ENCODE measurements at regions not wholly inside any gene's neighbourhood (a gene's known extent, or its start where the extent isn't known, plus 50 kb on each side); places are given as distances from the start of the nearest gene placed in this dataset.

DNA sequence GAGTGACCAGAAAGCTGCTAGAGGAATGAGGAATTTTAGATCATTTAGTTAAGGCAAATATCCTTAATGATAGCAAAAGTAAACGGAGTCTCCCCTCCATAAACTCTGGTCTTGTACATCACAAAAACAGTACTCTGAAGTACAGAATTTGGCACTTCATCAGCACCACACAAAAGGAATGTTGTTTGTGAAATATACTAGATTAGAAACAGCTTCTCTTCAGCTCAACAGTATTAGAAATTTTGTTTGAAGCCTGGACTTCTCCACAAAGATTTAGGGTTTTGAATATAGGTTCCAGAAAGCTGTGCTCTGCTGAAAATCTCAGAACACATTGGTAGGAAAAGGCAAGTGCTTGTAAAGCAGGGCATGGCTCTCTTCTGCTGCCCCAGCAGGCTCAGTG, 135.1 kb upstream of the PTGFR start:
- H3K27me3 ChIP-seq (ENCODE audit: control insufficient read depth in 1 of 2, insufficient read depth in 2 of 2, low read length in 2 of 2): no peaks in the 10 kb centered on the region
- no peak overlapping the region for H3K4me3 ChIP-seq (ENCODE audit: low read length in 2 of 2)
- no peaks in the 10 kb centered on the region for H3K36me3 ChIP-seq (ENCODE audit: control insufficient read depth in 2 of 2, insufficient read depth in 2 of 2, low read length in 2 of 2)
- no peak overlapping the region for H3K27ac ChIP-seq (ENCODE audit: low read length)
- H3K9me3 ChIP-seq (ENCODE audit: control insufficient read depth in 2 of 2, low read length in 2 of 2): no peaks in the 10 kb centered on the region
- H3K9ac ChIP-seq (ENCODE audit: low read length in 2 of 2): no peak overlapping the region
- H3K4me1 ChIP-seq (ENCODE audit: control insufficient read depth, insufficient read depth, low read length): no peaks in the 10 kb centered on the region

DNA sequence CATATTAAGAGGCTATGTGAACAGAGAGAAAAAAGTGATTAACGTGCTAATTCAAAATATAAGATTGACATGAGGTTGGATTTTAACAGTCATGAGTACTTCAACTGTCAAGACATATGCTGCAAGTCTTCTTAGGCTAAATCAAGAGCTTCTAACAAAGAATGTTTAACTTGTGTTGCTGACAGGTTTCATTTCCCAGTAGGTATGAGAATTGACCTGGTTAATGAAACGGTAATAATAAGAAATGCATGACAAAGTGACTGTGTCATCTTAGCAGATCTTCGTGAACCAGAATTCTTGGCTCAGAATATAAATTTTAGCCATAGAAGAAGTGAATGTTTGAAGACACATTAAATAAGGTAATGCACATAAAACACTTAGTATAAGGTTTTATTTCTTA, 132.6 kb upstream of the PTGFR start:
- H3K9me3 ChIP-seq (ENCODE audit: control insufficient read depth in 2 of 2, low read length in 2 of 2): no peaks in the 10 kb centered on the region
- no peak overlapping the region for H3K27ac ChIP-seq (ENCODE audit: low read length)
- no peaks in the 10 kb centered on the region for H3K4me1 ChIP-seq (ENCODE audit: control insufficient read depth, insufficient read depth, low read length)
- no peaks in the 10 kb centered on the region for H3K27me3 ChIP-seq (ENCODE audit: control insufficient read depth in 1 of 2, insufficient read depth in 2 of 2, low read length in 2 of 2)
- H3K36me3 ChIP-seq (ENCODE audit: control insufficient read depth in 2 of 2, insufficient read depth in 2 of 2, low read length in 2 of 2): no peaks in the 10 kb centered on the region
- no peak overlapping the region for H3K4me3 ChIP-seq (ENCODE audit: low read length in 2 of 2)
- H3K9ac ChIP-seq (ENCODE audit: low read length in 2 of 2): no peak overlapping the region

DNA sequence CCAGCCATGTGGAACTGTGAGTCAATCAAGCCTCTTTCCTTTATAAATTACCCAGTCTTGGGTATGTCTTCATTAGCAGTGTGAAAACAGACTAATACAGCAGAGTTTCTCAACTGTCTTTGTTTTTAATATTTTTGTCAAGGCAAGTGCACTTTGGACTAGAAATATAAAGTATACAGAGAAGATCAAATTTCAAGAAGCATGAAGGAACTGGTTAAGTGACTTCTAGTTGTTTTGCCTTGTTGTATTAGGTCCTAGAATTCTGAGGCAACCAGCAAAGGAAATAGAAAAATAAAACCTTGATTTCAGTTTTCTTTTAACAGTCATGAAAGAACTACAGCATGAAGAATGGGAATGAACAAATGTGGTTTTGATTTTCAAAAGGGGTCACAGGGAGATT, 131.1 kb upstream of the PTGFR start:
- Histone ChIP-seq H3K27ac (ENCODE audit: low read length) (no peak overlapping the region), H3K4me1 (ENCODE audit: control insufficient read depth, insufficient read depth, low read length) (no peaks in the 10 kb centered on the region), H3K4me3 (ENCODE audit: low read length in 2 of 2) (no peak overlapping the region), H3K9me3 (ENCODE audit: control insufficient read depth in 2 of 2, low read length in 2 of 2) (no peaks in the 10 kb centered on the region), H3K36me3 (ENCODE audit: control insufficient read depth in 2 of 2, insufficient read depth in 2 of 2, low read length in 2 of 2) (no peaks in the 10 kb centered on the region), H3K27me3 (ENCODE audit: control insufficient read depth in 1 of 2, insufficient read depth in 2 of 2, low read length in 2 of 2) (no peaks in the 10 kb centered on the region), H3K9ac (ENCODE audit: low read length in 2 of 2) (no peak overlapping the region)

DNA sequence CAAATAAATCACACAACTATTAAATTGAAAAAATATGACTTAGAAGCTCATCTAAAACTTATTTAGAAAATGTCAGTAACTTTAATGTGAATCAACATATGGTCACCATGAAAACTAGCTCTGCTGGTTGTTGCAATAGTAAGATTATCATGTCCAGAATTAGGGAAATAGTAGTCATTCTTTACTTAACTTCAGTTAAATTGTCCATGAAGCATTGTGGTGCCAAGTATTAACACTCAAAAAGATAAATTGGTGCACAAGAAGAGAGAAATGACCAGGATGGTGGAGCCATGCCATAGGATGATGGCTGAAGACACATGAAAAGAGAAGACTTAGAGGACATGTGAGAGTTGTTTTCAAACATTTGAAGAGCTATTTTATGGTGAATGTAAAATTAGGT, 130.2 kb upstream of the PTGFR start:
- no peak overlapping the region for H3K9ac ChIP-seq (ENCODE audit: low read length in 2 of 2)
- no peaks in the 10 kb centered on the region for H3K36me3 ChIP-seq (ENCODE audit: control insufficient read depth in 2 of 2, insufficient read depth in 2 of 2, low read length in 2 of 2)
- H3K4me3 ChIP-seq (ENCODE audit: low read length in 2 of 2): no peak overlapping the region
- no peak overlapping the region for H3K27ac ChIP-seq (ENCODE audit: low read length)
- H3K9me3 ChIP-seq (ENCODE audit: control insufficient read depth in 2 of 2, low read length in 2 of 2): no peaks in the 10 kb centered on the region
- H3K4me1 ChIP-seq (ENCODE audit: control insufficient read depth, insufficient read depth, low read length): no peaks in the 10 kb centered on the region
- no peaks in the 10 kb centered on the region for H3K27me3 ChIP-seq (ENCODE audit: control insufficient read depth in 1 of 2, insufficient read depth in 2 of 2, low read length in 2 of 2)

DNA sequence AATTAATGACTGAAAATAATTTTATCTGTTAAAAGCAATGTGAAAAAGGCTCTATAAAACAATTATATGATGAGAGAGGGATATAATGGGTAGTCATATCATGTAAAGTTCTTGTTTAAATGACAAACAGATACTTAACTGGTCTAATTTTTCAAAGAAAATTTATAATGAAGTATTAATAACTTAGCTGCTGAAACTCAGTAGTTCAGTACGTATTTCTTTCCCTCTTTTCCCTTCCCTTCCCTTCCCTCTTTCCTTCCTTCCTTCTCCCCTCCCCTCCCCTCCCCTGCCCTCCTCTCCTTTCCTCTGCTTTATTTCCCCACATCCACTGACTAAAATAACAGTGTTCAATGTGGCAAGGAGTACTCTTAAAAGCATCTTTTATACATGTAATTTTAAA, 123.1 kb upstream of the PTGFR start:
- no peaks in the 10 kb centered on the region for H3K36me3 ChIP-seq (ENCODE audit: control insufficient read depth in 2 of 2, insufficient read depth in 2 of 2, low read length in 2 of 2)
- H3K27ac ChIP-seq (ENCODE audit: low read length): no peak overlapping the region
- no peaks in the 10 kb centered on the region for H3K4me1 ChIP-seq (ENCODE audit: control insufficient read depth, insufficient read depth, low read length)

DNA sequence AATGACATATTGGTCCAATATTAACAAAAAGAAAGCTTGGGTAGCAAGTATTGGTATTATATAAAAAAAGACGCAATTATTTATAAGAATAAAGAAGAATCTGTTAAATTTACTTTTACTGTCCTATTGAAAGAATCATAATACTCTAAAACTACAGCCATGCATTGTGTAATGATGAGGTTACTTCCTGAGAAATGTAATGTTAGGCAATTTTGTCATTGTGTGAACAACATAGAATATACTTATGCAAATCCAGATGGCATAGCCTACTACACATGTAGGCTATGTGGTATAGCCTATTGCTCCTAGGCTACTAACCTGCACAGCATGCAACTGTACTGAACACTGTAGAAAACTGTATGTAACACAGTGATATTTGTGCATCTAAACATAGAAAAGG, 121.2 kb upstream of the PTGFR start:
- H3K4me3 ChIP-seq (ENCODE audit: low read length in 2 of 2): no peak overlapping the region
- H3K9me3 ChIP-seq (ENCODE audit: control insufficient read depth in 2 of 2, low read length in 2 of 2): no peaks in the 10 kb centered on the region
- H3K9ac ChIP-seq (ENCODE audit: low read length in 2 of 2): no peak overlapping the region
- H3K4me1 ChIP-seq (ENCODE audit: control insufficient read depth, insufficient read depth, low read length): no peaks in the 10 kb centered on the region
- no peak overlapping the region for H3K27ac ChIP-seq (ENCODE audit: low read length)
- no peaks in the 10 kb centered on the region for H3K36me3 ChIP-seq (ENCODE audit: control insufficient read depth in 2 of 2, insufficient read depth in 2 of 2, low read length in 2 of 2)
- no peaks in the 10 kb centered on the region for H3K27me3 ChIP-seq (ENCODE audit: control insufficient read depth in 1 of 2, insufficient read depth in 2 of 2, low read length in 2 of 2)

More for the DNA sequence above, 123.1 kb upstream of the PTGFR start:
- no peaks in the 10 kb centered on the region for H3K27me3 ChIP-seq (ENCODE audit: control insufficient read depth in 1 of 2, insufficient read depth in 2 of 2, low read length in 2 of 2)
- no peak overlapping the region for H3K4me3 ChIP-seq (ENCODE audit: low read length in 2 of 2)
- no peaks in the 10 kb centered on the region for H3K9me3 ChIP-seq (ENCODE audit: control insufficient read depth in 2 of 2, low read length in 2 of 2)
- H3K9ac ChIP-seq (ENCODE audit: low read length in 2 of 2): no peak overlapping the region

DNA sequence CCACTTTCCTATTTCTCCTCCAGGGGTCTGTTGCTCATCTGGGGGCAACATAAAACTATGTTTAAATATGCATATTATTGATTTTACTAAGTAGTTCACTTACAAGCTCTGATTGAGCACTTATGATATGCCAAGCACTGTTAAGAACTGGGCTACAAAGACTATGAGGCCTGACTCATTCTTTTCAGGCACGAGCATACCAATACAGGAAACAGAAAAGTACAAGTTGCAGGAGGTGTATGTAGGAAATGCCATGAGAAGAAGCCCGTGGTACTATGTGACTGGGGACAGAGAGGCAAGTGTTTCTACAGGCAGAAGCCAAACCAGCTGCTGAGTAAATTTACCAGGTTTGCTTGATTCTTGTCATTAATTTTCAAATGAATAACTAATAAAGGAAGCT, 120.4 kb upstream of the PTGFR start:
- Histone ChIP-seq H3K9ac (ENCODE audit: low read length in 2 of 2) (no peak overlapping the region), H3K9me3 (ENCODE audit: control insufficient read depth in 2 of 2, low read length in 2 of 2) (no peaks in the 10 kb centered on the region), H3K27me3 (ENCODE audit: control insufficient read depth in 1 of 2, insufficient read depth in 2 of 2, low read length in 2 of 2) (no peaks in the 10 kb centered on the region), H3K4me1 (ENCODE audit: control insufficient read depth, insufficient read depth, low read length) (no peaks in the 10 kb centered on the region), H3K27ac (ENCODE audit: low read length) (no peak overlapping the region), H3K36me3 (ENCODE audit: control insufficient read depth in 2 of 2, insufficient read depth in 2 of 2, low read length in 2 of 2) (no peaks in the 10 kb centered on the region), H3K4me3 (ENCODE audit: low read length in 2 of 2) (no peak overlapping the region)

DNA sequence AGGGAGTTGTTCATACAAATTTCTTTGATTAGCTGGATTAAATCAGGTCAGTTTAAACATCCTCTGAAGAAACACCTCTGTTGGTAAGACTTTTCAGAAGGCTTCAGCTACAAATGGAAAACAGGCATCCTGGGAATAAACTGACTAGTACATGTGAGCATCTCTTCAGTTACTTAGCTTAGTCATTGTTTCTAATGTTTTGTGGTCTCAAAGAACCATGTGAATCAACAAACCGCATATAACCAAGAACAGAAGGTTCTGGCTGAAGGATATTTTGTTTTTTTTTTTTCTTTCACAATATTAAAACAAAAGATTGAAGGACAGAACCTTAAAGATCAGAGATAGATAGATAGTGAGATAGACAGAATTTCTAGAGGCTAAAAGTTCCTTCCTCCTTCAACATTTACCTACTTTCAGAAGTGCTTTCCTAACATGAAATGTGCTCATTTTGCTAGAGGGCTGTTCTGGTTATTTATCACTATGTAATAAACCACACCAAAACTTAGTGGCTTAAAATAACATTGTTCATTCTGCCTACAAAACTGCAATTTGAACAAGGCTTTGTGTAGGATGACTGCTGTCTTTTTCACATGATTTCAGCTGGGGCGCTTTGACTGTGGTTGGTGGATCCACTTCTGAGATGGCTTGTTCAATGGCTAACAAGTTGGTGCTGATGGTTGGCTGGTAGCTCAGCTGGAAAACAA, 119.8 kb upstream of the PTGFR start:
- Histone ChIP-seq H3K9ac (ENCODE audit: low read length in 2 of 2) (no peak overlapping the region), H3K27ac (ENCODE audit: low read length) (no peak overlapping the region), H3K27me3 (ENCODE audit: control insufficient read depth in 1 of 2, insufficient read depth in 2 of 2, low read length in 2 of 2) (no peaks in the 10 kb centered on the region), H3K9me3 (ENCODE audit: control insufficient read depth in 2 of 2, low read length in 2 of 2) (no peaks in the 10 kb centered on the region), H3K36me3 (ENCODE audit: control insufficient read depth in 2 of 2, insufficient read depth in 2 of 2, low read length in 2 of 2) (no peaks in the 10 kb centered on the region), H3K4me1 (ENCODE audit: control insufficient read depth, insufficient read depth, low read length) (no peaks in the 10 kb centered on the region), H3K4me3 (ENCODE audit: low read length in 2 of 2) (no peak overlapping the region)

DNA sequence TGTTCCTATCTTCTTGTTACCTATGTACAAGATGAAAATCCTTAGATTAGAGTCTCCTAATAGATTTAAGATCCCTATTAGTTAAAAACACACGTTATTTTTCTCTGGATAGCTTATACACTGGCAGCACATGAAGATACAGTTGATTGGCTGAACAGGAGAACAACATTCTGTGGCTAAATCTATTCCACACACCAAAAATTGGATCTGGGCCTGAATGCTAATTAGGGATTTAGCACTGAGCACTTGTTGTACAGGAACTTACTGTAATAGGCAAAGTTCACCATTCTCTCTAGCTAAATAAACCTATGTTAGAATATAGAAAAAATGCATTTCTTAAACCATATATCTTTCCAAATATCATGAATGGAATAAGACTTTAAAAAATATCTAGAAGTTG, 117.1 kb upstream of the PTGFR start:
- H3K27me3 ChIP-seq (ENCODE audit: control insufficient read depth in 1 of 2, insufficient read depth in 2 of 2, low read length in 2 of 2): no peaks in the 10 kb centered on the region
- no peak overlapping the region for H3K4me3 ChIP-seq (ENCODE audit: low read length in 2 of 2)
- H3K36me3 ChIP-seq (ENCODE audit: control insufficient read depth in 2 of 2, insufficient read depth in 2 of 2, low read length in 2 of 2): no peaks in the 10 kb centered on the region
- H3K4me1 ChIP-seq (ENCODE audit: control insufficient read depth, insufficient read depth, low read length): no peaks in the 10 kb centered on the region
- H3K9me3 ChIP-seq (ENCODE audit: control insufficient read depth in 2 of 2, low read length in 2 of 2): no peaks in the 10 kb centered on the region
- no peak overlapping the region for H3K9ac ChIP-seq (ENCODE audit: low read length in 2 of 2)
- no peak overlapping the region for H3K27ac ChIP-seq (ENCODE audit: low read length)

DNA sequence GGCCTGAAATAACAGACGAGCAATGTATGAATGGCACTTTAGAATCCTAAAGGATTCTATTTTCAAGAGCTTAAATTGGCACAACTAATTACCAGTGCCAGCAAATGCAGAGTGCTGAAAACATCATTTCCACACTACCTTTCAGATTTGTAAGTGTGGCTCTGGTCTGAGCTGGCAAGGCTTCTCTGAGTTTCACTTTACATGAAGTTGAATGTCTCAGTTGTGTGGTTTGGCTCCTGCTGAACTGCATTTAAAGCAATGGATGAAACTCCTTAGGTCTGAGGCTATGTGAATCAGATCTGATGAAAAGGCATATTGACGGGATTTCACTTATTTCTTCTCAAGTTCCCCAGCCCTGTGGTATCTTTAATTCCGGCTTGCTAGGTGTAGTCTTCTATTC, 114.8 kb upstream of the PTGFR start:
- H3K27me3 ChIP-seq (ENCODE audit: control insufficient read depth in 1 of 2, insufficient read depth in 2 of 2, low read length in 2 of 2): no peaks in the 10 kb centered on the region
- H3K9ac ChIP-seq (ENCODE audit: low read length in 2 of 2): no peak overlapping the region
- no peaks in the 10 kb centered on the region for H3K36me3 ChIP-seq (ENCODE audit: control insufficient read depth in 2 of 2, insufficient read depth in 2 of 2, low read length in 2 of 2)
- H3K9me3 ChIP-seq (ENCODE audit: control insufficient read depth in 2 of 2, low read length in 2 of 2): no peaks in the 10 kb centered on the region
- H3K4me1 ChIP-seq (ENCODE audit: control insufficient read depth, insufficient read depth, low read length): no peaks in the 10 kb centered on the region
- H3K27ac ChIP-seq (ENCODE audit: low read length): no peak overlapping the region
- H3K4me3 ChIP-seq (ENCODE audit: low read length in 2 of 2): no peak overlapping the region

DNA sequence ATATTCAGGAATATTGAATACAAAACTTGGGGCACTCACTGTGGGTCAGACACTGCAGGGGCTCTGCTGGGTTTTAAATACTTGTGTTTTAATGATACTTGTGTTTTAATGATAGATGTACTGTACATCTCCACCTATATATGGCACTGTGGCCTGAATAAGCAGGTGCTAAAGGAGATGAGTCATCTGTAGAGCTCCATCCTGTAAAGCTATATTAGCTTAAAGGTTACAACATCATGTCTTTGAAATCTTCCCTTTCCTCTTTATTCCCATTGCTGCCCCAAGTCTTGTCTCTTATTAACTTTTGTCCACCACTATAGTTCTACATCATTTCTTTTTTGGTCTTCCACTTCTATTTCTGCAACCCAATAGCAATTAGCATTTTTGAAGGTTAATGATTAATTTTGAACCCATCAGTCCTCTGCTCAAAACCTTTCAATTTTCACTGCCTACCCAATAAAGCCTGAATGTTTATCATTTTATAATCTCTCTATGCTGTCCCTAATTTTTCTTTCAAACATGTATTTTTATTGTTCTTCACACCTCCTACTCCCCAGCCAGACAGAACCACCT, 113.3 kb upstream of the PTGFR start:
- no peaks in the 10 kb centered on the region for H3K4me1 ChIP-seq (ENCODE audit: control insufficient read depth, insufficient read depth, low read length)
- no peak overlapping the region for H3K27ac ChIP-seq (ENCODE audit: low read length)
- H3K27me3 ChIP-seq (ENCODE audit: control insufficient read depth in 1 of 2, insufficient read depth in 2 of 2, low read length in 2 of 2): no peaks in the 10 kb centered on the region
- no peaks in the 10 kb centered on the region for H3K36me3 ChIP-seq (ENCODE audit: control insufficient read depth in 2 of 2, insufficient read depth in 2 of 2, low read length in 2 of 2)
- H3K9ac ChIP-seq (ENCODE audit: low read length in 2 of 2): no peak overlapping the region
- no peak overlapping the region for H3K4me3 ChIP-seq (ENCODE audit: low read length in 2 of 2)
- no peaks in the 10 kb centered on the region for H3K9me3 ChIP-seq (ENCODE audit: control insufficient read depth in 2 of 2, low read length in 2 of 2)

Measured in stomach smooth muscle (tissue), 2 donors.